ENCODE measurements at regions not wholly inside any gene's neighbourhood (a gene's known extent, or its start where the extent isn't known, plus 50 kb on each side); places are given as distances from the start of the nearest gene placed in this dataset.

- H3K9me2 ChIP-seq (ENCODE audit: insufficient read depth), result no peaks in the 10 kb centered on the region
- no peak overlapping the region for H2AFZ ChIP-seq (ENCODE audit: low read depth, low read length, poor library complexity, severe bottlenecking)
- no peak overlapping the region for H3K4me2 ChIP-seq (ENCODE audit: low read length)
- ChIA-PET CTCF (interaction anchor here (1.0 to 1.8 kb wide), 3 partner anchors 9 to 263 kb away, joined by 3 to 10 read pairs (median 3); no protein-coding TSS in a partner anchor), POLR2A (no interaction called here), RAD21 (ENCODE audit: low non-redundant PET in 1 of 2, low total read pairs in 2 of 2, uncharacterized antibody in 2 of 2, unreplicated experiment in 2 of 2) (no interaction called here)
- H3K27me3 ChIP-seq (ENCODE audit: insufficient read depth, low read length), result peaks cover 75% of the 10 kb centered on the region
- no peaks in the 10 kb centered on the region for H3K79me2 ChIP-seq (ENCODE audit: insufficient read depth, low read length)
- no peak for ATAC-seq
- no peak overlapping the region for H3K27ac ChIP-seq (ENCODE audit: low read depth, low read length)
- H3K4me1 ChIP-seq (ENCODE audit: control insufficient read depth in 1 of 2, insufficient read depth in 2 of 2, low read length in 2 of 2), result no peaks in the 10 kb centered on the region
- H3K9me3 ChIP-seq (ENCODE audit: control insufficient read depth in 1 of 2, insufficient read depth in 1 of 2, low read depth in 1 of 2, low read length in 2 of 2), result no peaks in the 10 kb centered on the region
- no peak overlapping the region for H3K9ac ChIP-seq (ENCODE audit: low read length)
- H4K20me1 ChIP-seq (ENCODE audit: insufficient read depth), result no peaks in the 10 kb centered on the region
- no peaks in the 10 kb centered on the region for H3K36me3 ChIP-seq (ENCODE audit: control insufficient read depth in 1 of 2, insufficient read depth in 2 of 2, low read length in 2 of 2)
- intact Hi-C loops (cut with micrococcal nuclease), result loop anchor here (1.0 kb wide), 2 partner anchors 263 to 267 kb away; no protein-coding TSS in a partner anchor
- no TSS peak for BruUV-seq (replicated peaks)
- H3K4me3 ChIP-seq (replicated peaks in 1 of 2; ENCODE audit: low read depth in 1 of 2, low read length in 2 of 2), result no peak overlapping the region
- TF ChIP-seq ZNF274 (IDR thresholded peaks at IDR 0.05; ENCODE audit: low read depth, low read length) (no peak), ATF3 (IDR thresholded peaks at IDR 0.05) (no peak), POLR2A (IDR thresholded peaks at IDR 0.05; ENCODE audit: borderline replicate concordance, extremely low read depth, insufficient read depth, insufficient read length) (no peak), ZFX (IDR thresholded peaks at IDR 0.05) (no peak), CTCF (IDR thresholded peaks at IDR 0.05 in 2 of 3, conservative IDR thresholded peaks at IDR 0.05 in 1 of 3; ENCODE audit: borderline replicate concordance in 1 of 3, insufficient read depth in 1 of 3, low read depth in 2 of 3, low read length in 2 of 3) (no peak), ELF1 (IDR thresholded peaks at IDR 0.05; ENCODE audit: borderline replicate concordance, low read depth) (no peak), FOSL1 (IDR thresholded peaks at IDR 0.05; ENCODE audit: low read depth) (no peak), CEBPB (IDR thresholded peaks at IDR 0.05; ENCODE audit: low read depth) (no peak), SP1 (IDR thresholded peaks at IDR 0.05; ENCODE audit: low read depth) (no peak), EZH2phosphoT487 (IDR thresholded peaks at IDR 0.05; ENCODE audit: borderline replicate concordance) (no peak)
- TF ChIP-seq, protein P1, sequence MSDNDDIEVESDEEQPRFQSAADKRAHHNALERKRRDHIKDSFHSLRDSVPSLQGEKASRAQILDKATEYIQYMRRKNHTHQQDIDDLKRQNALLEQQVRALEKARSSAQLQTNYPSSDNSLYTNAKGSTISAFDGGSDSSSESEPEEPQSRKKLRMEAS (IDR thresholded peaks at IDR 0.05), result no peak
- TF ChIP-seq, protein P2, sequence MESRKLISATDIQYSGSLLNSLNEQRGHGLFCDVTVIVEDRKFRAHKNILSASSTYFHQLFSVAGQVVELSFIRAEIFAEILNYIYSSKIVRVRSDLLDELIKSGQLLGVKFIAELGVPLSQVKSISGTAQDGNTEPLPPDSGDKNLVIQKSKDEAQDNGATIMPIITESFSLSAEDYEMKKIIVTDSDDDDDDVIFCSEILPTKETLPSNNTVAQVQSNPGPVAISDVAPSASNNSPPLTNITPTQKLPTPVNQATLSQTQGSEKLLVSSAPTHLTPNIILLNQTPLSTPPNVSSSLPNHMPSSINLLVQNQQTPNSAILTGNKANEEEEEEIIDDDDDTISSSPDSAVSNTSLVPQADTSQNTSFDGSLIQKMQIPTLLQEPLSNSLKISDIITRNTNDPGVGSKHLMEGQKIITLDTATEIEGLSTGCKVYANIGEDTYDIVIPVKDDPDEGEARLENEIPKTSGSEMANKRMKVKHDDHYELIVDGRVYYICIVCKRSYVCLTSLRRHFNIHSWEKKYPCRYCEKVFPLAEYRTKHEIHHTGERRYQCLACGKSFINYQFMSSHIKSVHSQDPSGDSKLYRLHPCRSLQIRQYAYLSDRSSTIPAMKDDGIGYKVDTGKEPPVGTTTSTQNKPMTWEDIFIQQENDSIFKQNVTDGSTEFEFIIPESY (IDR thresholded peaks at IDR 0.05; ENCODE audit: extremely low read depth, insufficient replicate concordance, low read length), result no peak
- TF ChIP-seq, protein P3, sequence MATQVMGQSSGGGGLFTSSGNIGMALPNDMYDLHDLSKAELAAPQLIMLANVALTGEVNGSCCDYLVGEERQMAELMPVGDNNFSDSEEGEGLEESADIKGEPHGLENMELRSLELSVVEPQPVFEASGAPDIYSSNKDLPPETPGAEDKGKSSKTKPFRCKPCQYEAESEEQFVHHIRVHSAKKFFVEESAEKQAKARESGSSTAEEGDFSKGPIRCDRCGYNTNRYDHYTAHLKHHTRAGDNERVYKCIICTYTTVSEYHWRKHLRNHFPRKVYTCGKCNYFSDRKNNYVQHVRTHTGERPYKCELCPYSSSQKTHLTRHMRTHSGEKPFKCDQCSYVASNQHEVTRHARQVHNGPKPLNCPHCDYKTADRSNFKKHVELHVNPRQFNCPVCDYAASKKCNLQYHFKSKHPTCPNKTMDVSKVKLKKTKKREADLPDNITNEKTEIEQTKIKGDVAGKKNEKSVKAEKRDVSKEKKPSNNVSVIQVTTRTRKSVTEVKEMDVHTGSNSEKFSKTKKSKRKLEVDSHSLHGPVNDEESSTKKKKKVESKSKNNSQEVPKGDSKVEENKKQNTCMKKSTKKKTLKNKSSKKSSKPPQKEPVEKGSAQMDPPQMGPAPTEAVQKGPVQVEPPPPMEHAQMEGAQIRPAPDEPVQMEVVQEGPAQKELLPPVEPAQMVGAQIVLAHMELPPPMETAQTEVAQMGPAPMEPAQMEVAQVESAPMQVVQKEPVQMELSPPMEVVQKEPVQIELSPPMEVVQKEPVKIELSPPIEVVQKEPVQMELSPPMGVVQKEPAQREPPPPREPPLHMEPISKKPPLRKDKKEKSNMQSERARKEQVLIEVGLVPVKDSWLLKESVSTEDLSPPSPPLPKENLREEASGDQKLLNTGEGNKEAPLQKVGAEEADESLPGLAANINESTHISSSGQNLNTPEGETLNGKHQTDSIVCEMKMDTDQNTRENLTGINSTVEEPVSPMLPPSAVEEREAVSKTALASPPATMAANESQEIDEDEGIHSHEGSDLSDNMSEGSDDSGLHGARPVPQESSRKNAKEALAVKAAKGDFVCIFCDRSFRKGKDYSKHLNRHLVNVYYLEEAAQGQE (IDR thresholded peaks at IDR 0.05; ENCODE audit: low read depth), result no peak
- DNase-seq (ENCODE audit: low read depth, low spot score), result no peak
Measured at GRCh38 chr10:128530946-128531345, 404.7 kb upstream of the MKI67 start.
